Endothelial cell of umbilical vein (primary cell): ENCODE measurements at regions not wholly inside any gene's neighbourhood (a gene's known extent, or its start where the extent isn't known, plus 50 kb on each side); places are given as distances from the start of the nearest gene placed in this dataset.

Experiments
- BruUV-seq: library from RNA; stranded (reverse); fragments of 400-500 nt; replicated peaks from 2 replicates; lab custom pipeline; 2021; lab: Mats Ljungman, UMichigan
- CTCF ChIA-PET: fragments of 300-600, 350-600 bp; sonication (Branson Sonifier 250); formaldehyde crosslinking; loops from one replicate; lab custom pipeline; 2021; ENCODE audit warnings: antibody characterized with exemption, inconsistent platforms; lab: Charles Lee
- POLR2A ChIA-PET: fragments of 300-600, 350-600 bp; sonication (Branson Sonifier 250); formaldehyde crosslinking; loops from one replicate; lab custom pipeline; 2021; ENCODE audit warnings: antibody characterized with exemption, inconsistent platforms; lab: Charles Lee
- DNase-seq: peaks from one replicate; pipeline ENCODE4 v3.0.0-alpha.2; 2011; ENCODE audit warnings: low read depth, low spot score
- FAIRE-seq: peaks from 2 replicates; lab custom pipeline; 2011; peaks lifted over from hg19 to GRCh38; lab: Jason Lieb, UNC
- H2AFZ ChIP-seq: 2 replicates; pipeline ENCODE4 v1.6.0; 2012; ENCODE audit warnings: low read depth, low read length, control low read depth, inconsistent platforms
- H3K27ac ChIP-seq: 2 replicates; pipeline ENCODE4 v1.5.1; 2011; ENCODE audit warnings: low read depth, mild to moderate bottlenecking, control low read depth, low read length, moderate library complexity; ENCODE audit not compliant: insufficient read depth
- H3K27me3 ChIP-seq, 2 experiments: 2 replicates each; pipeline versions ENCODE4 v1.6.0 to v1.6.1; 2011; ENCODE audit warnings: low read length in 2 of 2, mixed read lengths in 1 of 2; ENCODE audit not compliant: control insufficient read depth in 2 of 2, insufficient read depth in 2 of 2
- H3K36me3 ChIP-seq, 2 experiments: 2 replicates in 1 of 2; 3 replicates in 1 of 2; pipeline ENCODE4 v1.5.1; 2011; ENCODE audit warnings: low read length in 2 of 2, mild to moderate bottlenecking in 1 of 2, moderate library complexity in 1 of 2; ENCODE audit not compliant: control insufficient read depth in 2 of 2, insufficient read depth in 2 of 2; ENCODE audit errors: extremely low read depth in 1 of 2
- H3K4me1 ChIP-seq: 3 replicates; pipeline ENCODE4 v1.5.1; 2011; ENCODE audit warnings: mild to moderate bottlenecking, low read length; ENCODE audit not compliant: control insufficient read depth, insufficient read depth; ENCODE audit errors: extremely low read depth
- H3K4me2 ChIP-seq: 2 replicates; pipeline ENCODE4 v1.6.1; 2011; ENCODE audit warnings: low read length, control low read depth, mixed read lengths; ENCODE audit not compliant: insufficient read depth
- H3K4me3 ChIP-seq, 3 experiments: fragments of 200-600 bp in 1 of 3; sonication (generic), shearing (Covaris generic) in 1 of 3; replicated peaks in 1 of 3; 2 replicates each; pipeline ENCODE4 v1.5.1; 2011 to 2016; ENCODE audit warnings: control low read depth in 3 of 3, low read length in 3 of 3, mild to moderate bottlenecking in 2 of 3, inconsistent platforms in 1 of 3, low read depth in 1 of 3, moderate library complexity in 1 of 3; ENCODE audit not compliant: insufficient read depth in 1 of 3
- H3K79me2 ChIP-seq: 2 replicates; pipeline ENCODE4 v1.6.0; 2012; ENCODE audit warnings: low read length, inconsistent platforms; ENCODE audit not compliant: control insufficient read depth, insufficient read depth
- H3K9ac ChIP-seq: replicated peaks from 2 replicates; pipeline ENCODE3; 2011; ENCODE audit warnings: low read length, control low read depth; ENCODE audit not compliant: insufficient read depth; ENCODE audit errors: extremely low read depth
- H3K9me1 ChIP-seq: replicated peaks from 3 replicates; pipeline ENCODE4 v1.6.0; 2011; ENCODE audit warnings: mild to moderate bottlenecking, low read length; ENCODE audit not compliant: control insufficient read depth, insufficient read depth; ENCODE audit errors: extremely low read depth
- H3K9me3 ChIP-seq: replicated peaks from 2 replicates; pipeline ENCODE4 v1.5.1; 2012; ENCODE audit warnings: low read length, inconsistent platforms; ENCODE audit not compliant: control insufficient read depth, insufficient read depth
- H4K20me1 ChIP-seq: replicated peaks from 2 replicates; pipeline ENCODE3; 2011; ENCODE audit warnings: mild to moderate bottlenecking, low read length; ENCODE audit not compliant: control insufficient read depth, insufficient read depth; ENCODE audit errors: extremely low read depth
- EZH2 ChIP-seq: IDR thresholded peaks from 2 replicates; pipeline ENCODE4 v1.6.1; 2012; ENCODE audit warnings: borderline replicate concordance, low read depth, mild to moderate bottlenecking, moderate library complexity, low read length, inconsistent platforms; ENCODE audit not compliant: severe bottlenecking
- FOS ChIP-seq: IDR thresholded peaks from 2 replicates; pipeline ENCODE4 v1.6.1; 2011; ENCODE audit warnings: mild to moderate bottlenecking, low read length, moderate library complexity, borderline replicate concordance; ENCODE audit not compliant: insufficient read depth
- GATA2 ChIP-seq: IDR thresholded peaks from 2 replicates; pipeline ENCODE4 v1.7.0; 2011; ENCODE audit warnings: low read depth, mild to moderate bottlenecking, moderate library complexity, mixed read lengths, low read length; ENCODE audit not compliant: insufficient read length, insufficient read depth
- JUN ChIP-seq: IDR thresholded peaks from 2 replicates; pipeline ENCODE4 v1.6.1; 2011; ENCODE audit warnings: borderline replicate concordance, low read depth; ENCODE audit not compliant: insufficient read length, insufficient read depth
- MYC ChIP-seq: IDR thresholded peaks from one replicate; pipeline ENCODE4 v1.6.1; 2011; ENCODE audit warnings: mild to moderate bottlenecking, low read depth, low read length
- POLR2A ChIP-seq: IDR thresholded peaks from 2 replicates; pipeline ENCODE4 v1.6.1; 2012; ENCODE audit warnings: low read depth, mild to moderate bottlenecking, control low read depth, low read length
- POLR2AphosphoS5 ChIP-seq: IDR thresholded peaks from 2 replicates; pipeline ENCODE4 v1.6.1; 2012; ENCODE audit warnings: low read depth, mild to moderate bottlenecking, control low read depth, low read length, moderate library complexity; ENCODE audit not compliant: insufficient read depth
- dilution Hi-C: fragments of 300-500 bp; cut with MboI; formaldehyde crosslinking; loops from one replicate; pipeline ENCODE4 v1.15.0; 2019; ENCODE audit warnings: low sequenced_read_pairs; ENCODE audit not compliant: extremely low pct_ligation_motif_present
- intact Hi-C: fragments of 100-400 bp; cut with micrococcal nuclease; formaldehyde crosslinking; loops from one replicate; pipeline ENCODE4 v1.10.0; 2022
- TF ChIP-seq, protein P1 (sequence below): IDR thresholded peaks from 2 replicates; pipeline ENCODE4 v1.6.1; 2011; ENCODE audit not compliant: insufficient read depth, insufficient read length
- TF ChIP-seq, protein P2 (sequence below), 2 donors: IDR thresholded peaks; 1 replicate in 1 of 2; 2 replicates in 1 of 2; pipeline ENCODE4 v1.5.1; 2011; ENCODE audit warnings: low read length in 2 of 2, mild to moderate bottlenecking in 2 of 2, moderate library complexity in 2 of 2, control low read depth in 1 of 2, inconsistent platforms in 1 of 2, low read depth in 1 of 2; ENCODE audit not compliant: insufficient read depth in 1 of 2; ENCODE audit errors: extremely low read depth in 1 of 2

DNA sequence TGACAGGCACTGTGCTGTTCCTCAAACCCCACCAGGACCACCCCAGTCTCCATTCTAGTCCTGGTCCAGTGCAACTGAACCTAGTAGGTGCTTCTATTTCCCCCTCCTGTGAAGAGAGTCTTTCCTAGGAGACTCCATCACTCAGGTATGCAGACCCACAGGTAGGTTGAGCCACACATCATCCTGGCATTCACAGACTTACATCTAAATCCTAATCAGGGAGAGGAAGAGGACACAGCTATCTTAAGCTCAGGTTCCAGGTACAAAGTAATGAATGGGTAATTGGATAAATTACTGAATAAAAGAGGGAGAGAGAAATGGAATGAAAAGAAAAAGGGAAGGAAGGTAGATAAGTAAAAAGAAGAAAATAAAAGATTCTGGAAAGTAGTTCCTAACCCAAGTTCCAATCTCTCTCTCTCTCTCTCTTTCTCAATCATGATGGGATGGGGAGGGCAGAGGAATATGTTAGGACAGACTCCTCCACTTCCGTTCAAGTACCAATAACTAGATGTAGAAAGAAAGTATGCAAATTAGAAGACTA lies 139.8 kb upstream of the NAMPT start:
- H3K4me3 ChIP-seq = no peak overlapping the region
- no TSS peak for BruUV-seq
- H3K79me2 ChIP-seq = no peaks in the 10 kb centered on the region
- no peaks in the 10 kb centered on the region for H3K9me1 ChIP-seq
- FAIRE-seq (no peak), DNase-seq (no peak)
- no peak overlapping the region for H3K27ac ChIP-seq
- TF ChIP-seq JUN (no peak), MYC (no peak)
- TF ChIP-seq, protein P1, sequence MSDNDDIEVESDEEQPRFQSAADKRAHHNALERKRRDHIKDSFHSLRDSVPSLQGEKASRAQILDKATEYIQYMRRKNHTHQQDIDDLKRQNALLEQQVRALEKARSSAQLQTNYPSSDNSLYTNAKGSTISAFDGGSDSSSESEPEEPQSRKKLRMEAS = no peak
- no peaks in the 10 kb centered on the region for H3K36me3 ChIP-seq
- ChIA-PET CTCF (interaction anchor here (1.1 to 1.3 kb wide), 2 partner anchors 38 to 248 kb away, joined by 3 to 8 read pairs; no protein-coding TSS in a partner anchor), POLR2A (no interaction called here)
- H3K9ac ChIP-seq = no peak overlapping the region
- dilution Hi-C loops = no loop called here
- intact Hi-C loops = no loop called here
- peak overlapping the region; percentile 48 for H2AFZ ChIP-seq
- H3K4me2 ChIP-seq = no peak overlapping the region
- H3K27me3 ChIP-seq = no peaks in the 10 kb centered on the region
- H4K20me1 ChIP-seq = no peaks in the 10 kb centered on the region
- H3K9me3 ChIP-seq = no peaks in the 10 kb centered on the region
- peaks cover 11% of the 10 kb centered on the region for H3K4me1 ChIP-seq

DNA sequence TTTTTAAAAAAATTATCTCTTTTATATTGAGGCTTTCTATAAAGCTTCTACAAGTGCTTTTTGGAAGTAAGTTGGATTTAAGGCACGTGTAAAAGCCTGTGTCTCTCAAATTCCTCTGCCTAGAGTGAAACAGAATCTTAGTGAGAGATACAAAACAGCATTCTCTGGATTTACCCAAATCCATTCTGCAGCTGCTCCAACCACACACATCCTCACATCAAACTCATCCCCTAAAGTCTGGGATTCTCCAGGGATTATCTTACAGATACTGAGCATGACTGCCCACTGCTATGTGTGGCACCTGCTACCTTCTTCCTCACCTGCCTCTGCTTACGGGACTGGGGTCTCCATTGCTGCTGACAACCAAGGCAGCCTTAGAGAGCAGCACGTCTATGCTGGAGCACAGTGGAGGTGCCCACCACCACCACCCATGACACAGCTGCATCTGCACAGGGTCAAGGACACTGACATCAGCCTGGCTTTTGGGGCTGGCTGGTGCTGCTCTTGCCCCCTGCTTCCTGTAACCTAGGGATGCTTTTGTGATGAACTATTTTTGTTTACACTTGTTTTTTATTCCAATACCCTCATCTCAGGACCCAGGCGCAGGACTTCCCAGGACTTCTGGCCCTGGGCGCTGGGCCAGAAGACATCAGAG lies 139.2 kb upstream of the NAMPT start:
- H3K4me3 ChIP-seq = no peak overlapping the region
- DNase-seq (no peak), FAIRE-seq (no peak)
- no TSS peak for BruUV-seq
- CTCF ChIA-PET = no interaction called here
- TF ChIP-seq, protein P1 = no peak
- no peak for TF ChIP-seq MYC
- TF ChIP-seq, protein P2, sequence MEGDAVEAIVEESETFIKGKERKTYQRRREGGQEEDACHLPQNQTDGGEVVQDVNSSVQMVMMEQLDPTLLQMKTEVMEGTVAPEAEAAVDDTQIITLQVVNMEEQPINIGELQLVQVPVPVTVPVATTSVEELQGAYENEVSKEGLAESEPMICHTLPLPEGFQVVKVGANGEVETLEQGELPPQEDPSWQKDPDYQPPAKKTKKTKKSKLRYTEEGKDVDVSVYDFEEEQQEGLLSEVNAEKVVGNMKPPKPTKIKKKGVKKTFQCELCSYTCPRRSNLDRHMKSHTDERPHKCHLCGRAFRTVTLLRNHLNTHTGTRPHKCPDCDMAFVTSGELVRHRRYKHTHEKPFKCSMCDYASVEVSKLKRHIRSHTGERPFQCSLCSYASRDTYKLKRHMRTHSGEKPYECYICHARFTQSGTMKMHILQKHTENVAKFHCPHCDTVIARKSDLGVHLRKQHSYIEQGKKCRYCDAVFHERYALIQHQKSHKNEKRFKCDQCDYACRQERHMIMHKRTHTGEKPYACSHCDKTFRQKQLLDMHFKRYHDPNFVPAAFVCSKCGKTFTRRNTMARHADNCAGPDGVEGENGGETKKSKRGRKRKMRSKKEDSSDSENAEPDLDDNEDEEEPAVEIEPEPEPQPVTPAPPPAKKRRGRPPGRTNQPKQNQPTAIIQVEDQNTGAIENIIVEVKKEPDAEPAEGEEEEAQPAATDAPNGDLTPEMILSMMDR (IDR thresholded peaks at IDR 0.05; ENCODE audit: extremely low read depth in 1 of 2, insufficient read depth in 1 of 2, low read depth in 1 of 2, low read length in 2 of 2) = no peak
- no peak for TF ChIP-seq POLR2AphosphoS5
- no peak for TF ChIP-seq FOS
- no peak for TF ChIP-seq EZH2
- TF ChIP-seq JUN = no peak
- no peak for TF ChIP-seq GATA2
- no peak for TF ChIP-seq POLR2A
- no peaks in the 10 kb centered on the region for H3K27me3 ChIP-seq
- intact Hi-C loops = no loop called here
- H3K36me3 ChIP-seq = no peaks in the 10 kb centered on the region
- no peaks in the 10 kb centered on the region for H3K79me2 ChIP-seq
- no peaks in the 10 kb centered on the region for H3K9me3 ChIP-seq
- no peak overlapping the region for H3K9ac ChIP-seq
- dilution Hi-C loops = no loop called here
- H3K4me2 ChIP-seq = no peak overlapping the region
- H3K4me1 ChIP-seq = peaks cover 11% of the 10 kb centered on the region
- H3K9me1 ChIP-seq = no peaks in the 10 kb centered on the region
- H3K27ac ChIP-seq = no peak overlapping the region
- POLR2A ChIA-PET = no interaction called here
- no peaks in the 10 kb centered on the region for H4K20me1 ChIP-seq
- no peak overlapping the region for H2AFZ ChIP-seq
